ENCODE measurements at regions not wholly inside any gene's neighbourhood (a gene's known extent, or its start where the extent isn't known, plus 50 kb on each side); places are given as distances from the start of the nearest gene placed in this dataset.
"Not testable (repeated sequence)": the region's sequence is repeated elsewhere in the genome, so short reads cannot be mapped to it uniquely, and the experiment has no call there.

- Mint-ChIP-seq H3K27me3 (ENCODE audit: low read depth) (no peaks in the 10 kb centered on the region), H3K27ac (no peak overlapping the region), H3K4me1 (ENCODE audit: low read depth) (no peaks in the 10 kb centered on the region), H3K36me3 (ENCODE audit: insufficient read depth in 2 of 2) (no peaks in the 10 kb centered on the region), H3K4me3 (no peak overlapping the region), H3K9me3 (no peaks in the 10 kb centered on the region)
- DNase-seq (no peak), ATAC-seq (replicated peaks in 1 of 2) (no peak)
These were observed 498.6 kb upstream of the GRIN3A start for GRCh38 chr9:102237094-102237493.

- not testable (repeated sequence) for H3K4me1 Mint-ChIP-seq (ENCODE audit: low read depth); ATAC-seq (replicated peaks in 1 of 2); H3K4me3 Mint-ChIP-seq; DNase-seq; H3K9me3 Mint-ChIP-seq; H3K36me3 Mint-ChIP-seq (ENCODE audit: insufficient read depth in 2 of 2); H3K27me3 Mint-ChIP-seq (ENCODE audit: low read depth); H3K27ac Mint-ChIP-seq
These were observed 489.0 kb upstream of the GRIN3A start for GRCh38 chr9:102227416-102227815.

- Mint-ChIP-seq H3K27ac (no peak overlapping the region), H3K36me3 (ENCODE audit: insufficient read depth in 2 of 2) (no peaks in the 10 kb centered on the region), H3K9me3 (peaks cover 0 to 3% of the 10 kb centered on the region in 2 donors), H3K4me1 (ENCODE audit: low read depth) (no peaks in the 10 kb centered on the region), H3K27me3 (ENCODE audit: low read depth) (no peaks in the 10 kb centered on the region), H3K4me3 (no peak overlapping the region)
- ATAC-seq (replicated peaks in 1 of 2): no peak
- no peak for DNase-seq
These were observed 487.5 kb upstream of the GRIN3A start for GRCh38 chr9:102225841-102226441.

GRCh38 chr9:102223320-102224136 is 485.1 kb upstream of the GRIN3A start:
- H3K9me3 Mint-ChIP-seq; H3K27ac Mint-ChIP-seq; ATAC-seq (replicated peaks in 1 of 2); H3K36me3 Mint-ChIP-seq (ENCODE audit: insufficient read depth in 2 of 2); DNase-seq; H3K4me3 Mint-ChIP-seq; H3K27me3 Mint-ChIP-seq (ENCODE audit: low read depth); H3K4me1 Mint-ChIP-seq (ENCODE audit: low read depth): not testable (repeated sequence)

- H3K9me3 Mint-ChIP-seq: peaks cover 3 to 6% of the 10 kb centered on the region in 2 donors
- H3K27me3 Mint-ChIP-seq (ENCODE audit: low read depth): no peaks in the 10 kb centered on the region
- no peak for DNase-seq
- ATAC-seq (replicated peaks in 1 of 2): no peak
- H3K27ac Mint-ChIP-seq: no peak overlapping the region
- H3K4me1 Mint-ChIP-seq (ENCODE audit: low read depth): no peaks in the 10 kb centered on the region
- no peaks in the 10 kb centered on the region for H3K36me3 Mint-ChIP-seq (ENCODE audit: insufficient read depth in 2 of 2)
- H3K4me3 Mint-ChIP-seq: no peak overlapping the region
These were observed 470.7 kb upstream of the GRIN3A start for GRCh38 chr9:102209176-102209575.

GRCh38 chr9:102206432-102206831 is 468.0 kb upstream of the GRIN3A start:
- ATAC-seq (replicated peaks in 1 of 2): no peak
- H3K4me1 Mint-ChIP-seq (ENCODE audit: low read depth): no peaks in the 10 kb centered on the region
- H3K27ac Mint-ChIP-seq: no peak overlapping the region
- peaks cover 3 to 6% of the 10 kb centered on the region in 2 donors for H3K9me3 Mint-ChIP-seq
- no peak overlapping the region for H3K4me3 Mint-ChIP-seq
- no peaks in the 10 kb centered on the region for H3K36me3 Mint-ChIP-seq (ENCODE audit: insufficient read depth in 2 of 2)
- H3K27me3 Mint-ChIP-seq (ENCODE audit: low read depth): no peaks in the 10 kb centered on the region
- DNase-seq: no peak

- ATAC-seq (replicated peaks in 1 of 2) (no peak), DNase-seq (no peak)
- no peaks in the 10 kb centered on the region for H3K4me1 Mint-ChIP-seq (ENCODE audit: low read depth)
- H3K9me3 Mint-ChIP-seq: peaks cover 3% of the 10 kb centered on the region in 2 donors
- no peaks in the 10 kb centered on the region for H3K27me3 Mint-ChIP-seq (ENCODE audit: low read depth)
- H3K36me3 Mint-ChIP-seq (ENCODE audit: insufficient read depth in 2 of 2): no peaks in the 10 kb centered on the region
- no peak overlapping the region for H3K4me3 Mint-ChIP-seq
- no peak overlapping the region for H3K27ac Mint-ChIP-seq
These were observed 466.8 kb upstream of the GRIN3A start for GRCh38 chr9:102205251-102205650.

- H3K27me3 Mint-ChIP-seq (ENCODE audit: low read depth): no peaks in the 10 kb centered on the region
- H3K9me3 Mint-ChIP-seq: peaks cover 3% of the 10 kb centered on the region in 2 donors
- no peaks in the 10 kb centered on the region for H3K36me3 Mint-ChIP-seq (ENCODE audit: insufficient read depth in 2 of 2)
- DNase-seq (no peak), ATAC-seq (replicated peaks in 1 of 2) (no peak)
- no peak overlapping the region for H3K27ac Mint-ChIP-seq
- no peaks in the 10 kb centered on the region for H3K4me1 Mint-ChIP-seq (ENCODE audit: low read depth)
- no peak overlapping the region for H3K4me3 Mint-ChIP-seq
These were observed 463.7 kb upstream of the GRIN3A start for GRCh38 chr9:102202126-102202525.

- no peaks in the 10 kb centered on the region for H3K4me1 Mint-ChIP-seq (ENCODE audit: low read depth)
- no peak overlapping the region for H3K27ac Mint-ChIP-seq
- no peak overlapping the region for H3K4me3 Mint-ChIP-seq
- H3K27me3 Mint-ChIP-seq (ENCODE audit: low read depth): no peaks in the 10 kb centered on the region
- peaks cover 0 to 3% of the 10 kb centered on the region in 2 donors for H3K36me3 Mint-ChIP-seq (ENCODE audit: insufficient read depth in 2 of 2)
- DNase-seq (no peak), ATAC-seq (replicated peaks in 1 of 2) (no peak)
- H3K9me3 Mint-ChIP-seq: peaks cover 1 to 5% of the 10 kb centered on the region in 2 donors
These were observed 447.5 kb upstream of the GRIN3A start for GRCh38 chr9:102185962-102186361.

- ATAC-seq (replicated peaks in 1 of 2) (no peak), DNase-seq (no peak)
- Mint-ChIP-seq H3K36me3 (ENCODE audit: insufficient read depth in 2 of 2) (peaks cover 0 to 3% of the 10 kb centered on the region in 2 donors), H3K4me1 (ENCODE audit: low read depth) (no peaks in the 10 kb centered on the region), H3K9me3 (peaks cover 3 to 5% of the 10 kb centered on the region in 2 donors), H3K27me3 (ENCODE audit: low read depth) (no peaks in the 10 kb centered on the region), H3K4me3 (no peak overlapping the region), H3K27ac (no peak overlapping the region)
These were observed 446.9 kb upstream of the GRIN3A start for GRCh38 chr9:102185371-102185770.

GRCh38 chr9:102178811-102179210 is 440.4 kb upstream of the GRIN3A start:
- peaks cover 2 to 3% of the 10 kb centered on the region in 2 donors for H3K36me3 Mint-ChIP-seq (ENCODE audit: insufficient read depth in 2 of 2)
- DNase-seq: no peak
- ATAC-seq (replicated peaks in 1 of 2): no peak
- no peaks in the 10 kb centered on the region for H3K4me1 Mint-ChIP-seq (ENCODE audit: low read depth)
- H3K27ac Mint-ChIP-seq: no peak overlapping the region
- peaks cover 5 to 11% of the 10 kb centered on the region in 2 donors for H3K9me3 Mint-ChIP-seq
- H3K4me3 Mint-ChIP-seq: no peak overlapping the region
- no peaks in the 10 kb centered on the region for H3K27me3 Mint-ChIP-seq (ENCODE audit: low read depth)

GRCh38 chr9:102174202-102174601 is 435.8 kb upstream of the GRIN3A start:
- not testable (repeated sequence) for H3K4me3 Mint-ChIP-seq; H3K4me1 Mint-ChIP-seq (ENCODE audit: low read depth); H3K27me3 Mint-ChIP-seq (ENCODE audit: low read depth); DNase-seq; H3K36me3 Mint-ChIP-seq (ENCODE audit: insufficient read depth in 2 of 2); H3K27ac Mint-ChIP-seq; ATAC-seq (replicated peaks in 1 of 2)
- H3K9me3 Mint-ChIP-seq: peaks cover 7 to 13% of the 10 kb centered on the region in 2 donors

- Mint-ChIP-seq H3K4me1 (ENCODE audit: low read depth) (no peaks in the 10 kb centered on the region), H3K27ac (no peak overlapping the region), H3K4me3 (no peak overlapping the region), H3K27me3 (ENCODE audit: low read depth) (no peaks in the 10 kb centered on the region), H3K36me3 (ENCODE audit: insufficient read depth in 2 of 2) (no peaks in the 10 kb centered on the region), H3K9me3 (peaks cover 2 to 3% of the 10 kb centered on the region in 2 donors)
- ATAC-seq (replicated peaks in 1 of 2) (no peak), DNase-seq (no peak)
These were observed 425.8 kb upstream of the GRIN3A start for GRCh38 chr9:102164247-102164646.

GRCh38 chr9:102153081-102153480 is 414.6 kb upstream of the GRIN3A start:
- H3K9me3 Mint-ChIP-seq; H3K27ac Mint-ChIP-seq; H3K4me1 Mint-ChIP-seq (ENCODE audit: low read depth); DNase-seq; H3K36me3 Mint-ChIP-seq (ENCODE audit: insufficient read depth in 2 of 2); H3K4me3 Mint-ChIP-seq; H3K27me3 Mint-ChIP-seq (ENCODE audit: low read depth); ATAC-seq (replicated peaks in 1 of 2): not testable (repeated sequence)

All from activated T-cell treated with anti-CD3 and anti-CD28 coated beads, Interleukin-2, amount 50 U/mL, for 72 hours (primary cell).